ENCODE measurements at regions not wholly inside any gene's neighbourhood (a gene's known extent, or its start where the extent isn't known, plus 50 kb on each side); places are given as distances from the start of the nearest gene placed in this dataset.
"Not testable (repeated sequence)": the region's sequence is repeated elsewhere in the genome, so short reads cannot be mapped to it uniquely, and the experiment has no call there.

GRCh38 chrX:19243431-19243830, 100.3 kb upstream of the PDHA1 start:
- no peak for DNase-seq

GRCh38 chrX:19244921-19245320, 98.8 kb upstream of the PDHA1 start:
- DNase-seq, result not testable (repeated sequence)

GRCh38 chrX:19245711-19246269, 97.9 kb upstream of the PDHA1 start:
- DNase-seq, result no peak

- DNase-seq, result no peak
Observed at GRCh38 chrX:19256986-19257385, 86.7 kb upstream of the PDHA1 start.

GRCh38 chrX:19261026-19261425, 82.7 kb upstream of the PDHA1 start:
- DNase-seq, result not testable (repeated sequence)

- DNase-seq, result no peak
Observed at GRCh38 chrX:19270727-19271126, 73.0 kb upstream of the PDHA1 start.

- DNase-seq, result peak; percentile 3
Observed at GRCh38 chrX:19272452-19272851, 71.3 kb upstream of the PDHA1 start.

DNA sequence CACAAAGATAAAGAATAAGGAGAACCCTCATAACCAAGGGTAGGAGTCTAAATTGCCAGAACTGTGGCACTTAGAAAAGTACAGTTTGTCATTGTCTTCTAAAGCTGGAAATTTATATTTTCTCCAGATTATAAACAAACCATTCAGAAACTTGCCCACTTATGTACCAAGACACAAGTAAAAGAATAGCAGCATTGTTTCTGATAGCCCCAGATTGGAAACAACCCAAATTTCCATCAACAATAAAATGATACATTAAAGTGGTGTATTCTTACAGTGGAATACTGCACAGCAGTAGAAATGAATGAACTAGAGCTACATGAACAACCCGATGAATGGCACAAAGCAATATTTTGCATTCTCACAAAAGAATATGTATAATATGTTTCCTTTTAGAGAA, 63.1 kb upstream of the PDHA1 start:
- DNase-seq, result no peak

GRCh38 chrX:19281256-19281655, 62.5 kb upstream of the PDHA1 start:
- DNase-seq, result no peak

DNA sequence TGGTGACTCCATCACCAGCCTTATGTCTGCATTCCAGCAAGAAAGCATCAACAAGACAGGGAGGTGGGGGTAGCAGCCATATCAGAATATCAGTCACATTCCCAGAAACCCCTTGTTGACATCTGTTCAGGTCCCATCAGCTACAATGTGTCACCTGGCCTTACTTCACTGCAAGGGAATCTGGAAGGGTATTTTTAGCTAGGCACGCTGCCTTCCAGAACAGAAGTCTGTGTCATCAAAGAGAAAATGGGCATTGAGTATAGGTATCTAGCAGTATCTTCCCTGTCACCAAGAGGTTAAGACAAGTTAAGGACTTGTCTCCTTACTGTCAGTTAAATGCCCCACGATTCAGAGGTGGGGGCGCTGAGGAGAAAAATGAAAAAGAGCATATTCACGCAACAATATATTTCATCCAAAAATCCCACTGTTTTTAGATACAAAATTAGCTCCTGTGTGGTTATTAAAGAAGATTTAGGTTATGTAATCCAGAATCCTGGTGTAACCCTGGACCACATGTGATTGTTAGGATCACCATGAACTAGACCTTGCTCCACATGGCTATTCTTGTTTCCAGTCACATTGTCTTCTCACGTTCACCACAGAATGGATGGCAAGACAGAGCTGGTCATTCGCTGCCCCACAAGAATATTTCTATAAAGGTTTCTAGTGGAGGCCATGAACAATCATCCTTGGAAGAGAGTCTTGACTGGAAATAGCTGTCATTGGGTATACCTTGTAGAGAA, 60.0 kb upstream of the PDHA1 start:
- no peak for DNase-seq

- DNase-seq, result no peak
Observed at GRCh38 chrX:19285857-19286256, 57.9 kb upstream of the PDHA1 start.

- DNase-seq, result no peak
Observed at GRCh38 chrX:19291086-19291485, 52.6 kb upstream of the PDHA1 start.

GRCh38 chrX:19293606-19294325, 50.0 kb upstream of the PDHA1 start:
- no peak for DNase-seq

All from activated CD4-positive, alpha-beta T cell treated with anti-CD3 and anti-CD28 coated beads for 48 hours (primary cell).